ENCODE measurements at regions not wholly inside any gene's neighbourhood (a gene's known extent, or its start where the extent isn't known, plus 50 kb on each side); places are given as distances from the start of the nearest gene placed in this dataset.

GRCh38 chr12:82565966-82566365 is 120.7 kb upstream of the TMTC2 start:
- Histone ChIP-seq H3K27me3 (ENCODE audit: control insufficient read depth in 2 of 2, insufficient read depth in 2 of 2, low read length in 2 of 2) (no peaks in the 10 kb centered on the region), H4K20me1 (replicated peaks; ENCODE audit: control insufficient read depth, insufficient read depth, low read length) (no peaks in the 10 kb centered on the region), H3K9me3 (replicated peaks; ENCODE audit: control insufficient read depth, insufficient read depth, low read depth, low read length) (no peaks in the 10 kb centered on the region), H3K4me3 (no peak overlapping the region), H3K4me2 (ENCODE audit: insufficient read depth, low read length) (no peak overlapping the region), H2AFZ (ENCODE audit: low read depth, low read length) (no peak overlapping the region), H3K27ac (ENCODE audit: extremely low read depth, low read depth, low read length) (no peak overlapping the region), H3K36me3 (ENCODE audit: control insufficient read depth, insufficient read depth, low read length) (no peaks in the 10 kb centered on the region), H3K4me1 (replicated peaks in 1 of 2; ENCODE audit: control insufficient read depth in 2 of 2, insufficient read depth in 2 of 2, low read length in 2 of 2) (no peaks in the 10 kb centered on the region), H3K79me2 (ENCODE audit: control insufficient read depth, insufficient read depth, low read length) (no peaks in the 10 kb centered on the region), H3K9ac (ENCODE audit: insufficient read depth in 1 of 2, low read depth in 2 of 2, low read length in 2 of 2) (no peak overlapping the region), H3K9me1 (ENCODE audit: control insufficient read depth, insufficient read depth, low read length) (no peaks in the 10 kb centered on the region)
- FAIRE-seq (no peak), ATAC-seq (no peak), DNase-seq (ENCODE audit: extremely low read depth in 1 of 4, low spot score in 3 of 4) (no peak)
- in situ Hi-C loops (cut with MboI) (no loop called here), intact Hi-C loops (cut with micrococcal nuclease) (no loop called here)
- 0% methylated on average over 1 of the region's 1 CpG for WGBS (ENCODE audit: insufficient coverage, low coverage, missing lambda C conversion rate)
- no TSS peak for BruUV-seq (replicated peaks)
- ChIA-PET POLR2A (no interaction called here), CTCF (ENCODE audit: low intra/inter-chr PET ratio) (no interaction called here)
- no peak for TF ChIP-seq ZNF277 (CRISPR knock-in tag; IDR thresholded peaks at IDR 0.05; ENCODE audit: borderline replicate concordance)
- no peak for TF ChIP-seq ESRRB (CRISPR knock-in tag; IDR thresholded peaks at IDR 0.05; ENCODE audit: borderline replicate concordance)
- TF ChIP-seq NFE2 (IDR thresholded peaks at IDR 0.05; ENCODE audit: low read depth), result no peak
- no peak for TF ChIP-seq KHSRP (IDR thresholded peaks at IDR 0.05)
- TF ChIP-seq CAMTA2 (CRISPR knock-in tag; conservative IDR thresholded peaks at IDR 0.05), result no peak
- TF ChIP-seq CHCHD3 (CRISPR knock-in tag; IDR thresholded peaks at IDR 0.05), result no peak
- no peak for TF ChIP-seq ZNF175 (CRISPR knock-in tag; IDR thresholded peaks at IDR 0.05; ENCODE audit: low read depth)
- no peak for TF ChIP-seq CBX8 (IDR thresholded peaks at IDR 0.05; ENCODE audit: borderline replicate concordance, extremely low read depth, low read depth, low read length, poor library complexity, severe bottlenecking)
- TF ChIP-seq CREB1 (IDR thresholded peaks at IDR 0.05), result no peak
- no peak for TF ChIP-seq CREB1 (CRISPR knock-in tag; IDR thresholded peaks at IDR 0.05)
- no peak for TF ChIP-seq E2F3 (CRISPR knock-in tag; IDR thresholded peaks at IDR 0.05)
- TF ChIP-seq NR2C2 (CRISPR knock-in tag; IDR thresholded peaks at IDR 0.05), result no peak
- TF ChIP-seq NR2C2 (tag; IDR thresholded peaks at IDR 0.05), result no peak

Data from K562 (cell line).